Brain microvascular endothelial cell (primary cell): ENCODE measurements at regions not wholly inside any gene's neighbourhood (a gene's known extent, or its start where the extent isn't known, plus 50 kb on each side); places are given as distances from the start of the nearest gene placed in this dataset.
"Not testable (repeated sequence)": the region's sequence is repeated elsewhere in the genome, so short reads cannot be mapped to it uniquely, and the experiment has no call there.

ENCODE experiments used
- DNase-seq: peaks from one replicate; pipeline ENCODE4 v3.0.0-alpha.2; 2020
- H3K27ac ChIP-seq: fragments of 250-450 bp; sonication (Bioruptor Pico); 2 replicates; pipeline ENCODE4 v1.5.1; 2020; ENCODE audit warnings: mild to moderate bottlenecking, moderate library complexity
- H3K27me3 ChIP-seq: fragments of 250-450 bp; sonication (Bioruptor Pico); replicated peaks from 2 replicates; pipeline ENCODE4 v1.5.1; 2020; ENCODE audit warnings: mild to moderate bottlenecking
- H3K36me3 ChIP-seq: fragments of 250-450 bp; sonication (Bioruptor Pico); replicated peaks from 2 replicates; pipeline ENCODE4 v1.5.1; 2020; ENCODE audit warnings: mild to moderate bottlenecking
- H3K4me3 ChIP-seq: 2 replicates; pipeline ENCODE4 v1.5.1; 2011; ENCODE audit warnings: low read depth, mild to moderate bottlenecking, control low read depth, low read length, moderate library complexity
- in situ Hi-C: cut with HindIII; loops from 2 replicates; pipeline ENCODE4 v1.10.0; 2017; ENCODE audit warnings: low sequenced_read_pairs, low pct_ligation_motif_present
- TF ChIP-seq, protein P1 (sequence below): IDR thresholded peaks from 2 replicates; pipeline ENCODE4 v1.5.1; 2011; ENCODE audit warnings: low read depth, mild to moderate bottlenecking, moderate library complexity, low read length, control low read depth, inconsistent platforms; ENCODE audit errors: missing control alignments

DNA sequence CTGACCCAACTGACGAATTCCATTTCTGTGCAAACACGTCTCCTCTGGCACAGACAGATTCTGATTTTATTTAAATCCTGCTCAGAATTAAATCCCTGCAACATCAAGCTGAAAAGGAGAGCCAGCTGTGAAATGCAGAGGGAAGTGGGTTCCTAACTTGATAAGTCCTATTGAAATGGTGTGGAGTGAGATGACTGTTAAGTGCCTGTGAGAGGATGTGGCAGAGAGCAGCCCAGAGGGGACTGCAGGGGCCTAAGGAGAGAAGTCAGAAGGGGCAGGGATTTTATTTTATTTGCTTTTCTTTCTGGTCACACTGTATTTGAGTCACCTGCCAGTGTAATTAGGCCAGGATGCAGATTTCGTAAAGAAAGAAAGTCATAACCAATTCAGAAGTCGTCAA lies 277.4 kb downstream of the NKX6-1 start:
- DNase-seq = no peak
- TF ChIP-seq, protein P1, sequence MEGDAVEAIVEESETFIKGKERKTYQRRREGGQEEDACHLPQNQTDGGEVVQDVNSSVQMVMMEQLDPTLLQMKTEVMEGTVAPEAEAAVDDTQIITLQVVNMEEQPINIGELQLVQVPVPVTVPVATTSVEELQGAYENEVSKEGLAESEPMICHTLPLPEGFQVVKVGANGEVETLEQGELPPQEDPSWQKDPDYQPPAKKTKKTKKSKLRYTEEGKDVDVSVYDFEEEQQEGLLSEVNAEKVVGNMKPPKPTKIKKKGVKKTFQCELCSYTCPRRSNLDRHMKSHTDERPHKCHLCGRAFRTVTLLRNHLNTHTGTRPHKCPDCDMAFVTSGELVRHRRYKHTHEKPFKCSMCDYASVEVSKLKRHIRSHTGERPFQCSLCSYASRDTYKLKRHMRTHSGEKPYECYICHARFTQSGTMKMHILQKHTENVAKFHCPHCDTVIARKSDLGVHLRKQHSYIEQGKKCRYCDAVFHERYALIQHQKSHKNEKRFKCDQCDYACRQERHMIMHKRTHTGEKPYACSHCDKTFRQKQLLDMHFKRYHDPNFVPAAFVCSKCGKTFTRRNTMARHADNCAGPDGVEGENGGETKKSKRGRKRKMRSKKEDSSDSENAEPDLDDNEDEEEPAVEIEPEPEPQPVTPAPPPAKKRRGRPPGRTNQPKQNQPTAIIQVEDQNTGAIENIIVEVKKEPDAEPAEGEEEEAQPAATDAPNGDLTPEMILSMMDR = no peak
- in situ Hi-C loops = no loop called here
- H3K27me3 ChIP-seq = no peaks in the 10 kb centered on the region
- H3K4me3 ChIP-seq = no peak overlapping the region
- H3K36me3 ChIP-seq = no peaks in the 10 kb centered on the region
- no peak overlapping the region for H3K27ac ChIP-seq

DNA sequence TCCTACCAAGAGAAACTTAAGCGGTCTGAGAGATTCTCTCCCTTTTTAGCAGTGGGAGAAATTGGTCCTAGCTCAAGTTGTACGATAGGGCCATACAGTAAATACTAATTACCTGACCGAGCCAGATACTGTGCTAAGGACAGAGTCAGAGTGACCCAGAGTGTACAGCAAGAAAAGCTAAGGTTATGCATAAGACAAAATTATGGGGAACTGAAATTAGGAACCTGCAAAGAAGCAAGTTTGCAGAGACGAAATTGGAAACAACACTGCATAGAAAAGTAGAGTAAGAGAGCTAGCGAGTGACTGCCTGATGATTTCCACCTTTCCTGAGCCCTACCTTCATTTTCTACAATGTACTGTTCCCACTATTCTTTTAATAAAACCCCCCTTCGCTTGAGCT lies 278.1 kb downstream of the NKX6-1 start:
- H3K36me3 ChIP-seq = no peaks in the 10 kb centered on the region
- in situ Hi-C loops = no loop called here

DNA sequence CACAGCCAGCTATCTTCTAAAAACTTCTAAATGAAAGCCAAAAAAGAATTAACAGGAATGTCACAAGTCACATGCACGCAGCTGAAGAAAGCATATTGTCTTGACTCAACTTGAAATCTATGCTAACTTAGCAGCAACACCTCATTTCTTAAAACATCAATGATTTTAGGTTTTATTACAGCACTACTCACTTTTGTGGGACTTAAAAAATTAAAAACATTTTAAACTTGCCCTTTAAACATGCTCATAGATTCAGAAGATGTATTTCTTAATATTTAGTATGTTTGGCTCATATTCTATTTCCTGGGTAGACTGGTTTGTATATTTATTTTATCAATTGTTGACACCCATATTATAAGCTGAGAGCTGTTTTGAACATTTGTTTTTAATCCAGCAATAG lies 279.4 kb downstream of the NKX6-1 start:
- Histone ChIP-seq H3K4me3 (no peak overlapping the region), H3K36me3 (no peaks in the 10 kb centered on the region), H3K27ac (no peak overlapping the region), H3K27me3 (no peaks in the 10 kb centered on the region)
- in situ Hi-C loops = no loop called here
- DNase-seq = no peak
- TF ChIP-seq, protein P1 = no peak

More for the DNA sequence above, 278.1 kb downstream of the NKX6-1 start:
- Histone ChIP-seq H3K27me3 (no peaks in the 10 kb centered on the region), H3K27ac (no peak overlapping the region), H3K4me3 (no peak overlapping the region)
- TF ChIP-seq, protein P1 = no peak
- DNase-seq = no peak

DNA sequence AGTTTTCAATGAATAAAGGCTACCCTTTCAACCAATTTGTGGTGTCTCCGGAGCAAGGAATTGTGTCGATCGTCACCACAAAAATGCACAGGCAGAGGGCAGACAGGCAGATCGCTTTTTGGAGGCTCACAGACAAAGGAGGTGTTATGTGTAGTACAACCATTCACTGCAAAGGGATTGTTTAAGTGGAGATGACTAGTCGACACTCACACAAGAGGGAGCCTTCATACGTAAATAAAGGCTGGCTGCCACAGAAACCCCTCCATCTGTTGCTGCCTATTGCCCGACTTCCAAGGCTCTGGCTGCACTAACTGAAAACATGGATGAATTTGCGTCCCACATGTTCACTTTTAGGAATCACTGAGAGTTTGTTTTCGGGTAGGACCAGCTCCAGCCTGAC lies 281.1 kb downstream of the NKX6-1 start:
- in situ Hi-C loops = no loop called here

DNA sequence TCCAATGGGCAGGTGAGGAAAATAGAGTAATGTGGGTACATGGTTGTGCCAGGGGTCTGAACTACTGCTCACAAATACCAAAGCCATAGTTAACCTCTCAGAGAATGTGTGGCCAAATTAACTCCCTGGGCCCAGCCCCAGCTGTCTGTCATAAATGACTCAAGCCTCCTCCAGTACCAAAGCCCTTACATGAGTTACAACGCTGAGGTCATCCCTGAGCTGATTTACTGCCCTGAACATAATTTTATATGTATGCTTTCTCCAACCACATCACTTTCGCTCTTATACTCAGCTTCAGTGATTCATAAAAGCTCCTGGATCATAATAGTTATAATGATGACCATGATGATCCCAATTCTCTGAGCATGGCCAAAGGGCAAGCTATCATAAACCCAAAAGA lies 283.9 kb downstream of the NKX6-1 start:
- H3K27me3 ChIP-seq = no peaks in the 10 kb centered on the region
- no peaks in the 10 kb centered on the region for H3K36me3 ChIP-seq
- TF ChIP-seq, protein P1 = no peak
- no peak overlapping the region for H3K27ac ChIP-seq
- no peak for DNase-seq
- in situ Hi-C loops = no loop called here
- H3K4me3 ChIP-seq = no peak overlapping the region

More for the DNA sequence above, 281.1 kb downstream of the NKX6-1 start:
- H3K4me3 ChIP-seq = no peak overlapping the region
- H3K27ac ChIP-seq = no peak overlapping the region
- no peaks in the 10 kb centered on the region for H3K36me3 ChIP-seq
- DNase-seq = no peak
- TF ChIP-seq, protein P1 = no peak
- no peaks in the 10 kb centered on the region for H3K27me3 ChIP-seq

DNA sequence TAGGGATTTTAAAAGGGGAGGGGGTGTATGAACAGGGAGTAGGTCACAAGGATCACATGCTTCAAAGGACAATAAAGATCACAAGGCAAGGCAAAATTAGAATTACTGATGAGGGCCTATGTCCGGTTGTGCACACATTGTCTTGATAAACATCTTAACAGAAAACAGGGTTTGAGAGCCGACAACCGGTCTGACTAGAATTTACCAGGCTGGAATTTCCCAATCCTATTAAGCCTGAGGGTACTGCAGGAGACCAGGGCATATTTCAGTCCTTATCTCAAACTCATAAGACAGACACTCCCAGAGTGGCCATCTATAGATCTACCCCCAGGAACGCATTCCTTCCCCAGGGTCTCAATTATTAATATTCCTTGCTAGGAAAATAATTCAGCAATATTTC lies 292.9 kb downstream of the NKX6-1 start:
- H3K4me3 ChIP-seq, in situ Hi-C loops: not testable (repeated sequence)

More for the DNA sequence above, 292.9 kb downstream of the NKX6-1 start:
- not testable (repeated sequence) for H3K36me3 ChIP-seq, H3K27me3 ChIP-seq, H3K27ac ChIP-seq, DNase-seq
